Pancreas (tissue), 10 donors: ENCODE measurements at regions not wholly inside any gene's neighbourhood (a gene's known extent, or its start where the extent isn't known, plus 50 kb on each side); places are given as distances from the start of the nearest gene placed in this dataset.
A peak's percentile ranks its signal among the peaks of the same experiment; 100 is the strongest.

Experiments used
- ATAC-seq, 4 donors: fragments of 200-7000 bp; cut with Tn5 transposase; one replicate each; pipeline versions ENCODE4 v1.8.0 to v1.9.1; 2020; ENCODE audit warnings: mild to moderate bottlenecking in 4 of 4, moderate library complexity in 4 of 4
- DNase-seq, 6 donors: peaks; one replicate each; pipeline ENCODE4 v3.0.0-alpha.2; 2020
- FAIRE-seq: peaks from 2 replicates; lab custom pipeline; 2012; peaks lifted over from hg19 to GRCh38; lab: Jason Lieb, UNC
- H3K27ac ChIP-seq, 4 donors: fragments of 200-600 bp; sonication (generic); 1 replicate in 3 of 4; 2 replicates in 1 of 4; pipeline versions ENCODE4 v1.5.0 to v1.8.0; 2020
- H3K27me3 ChIP-seq, 4 donors: fragments of 200-600 bp; one replicate each; pipeline ENCODE4 v1.8.0; 2021
- H3K36me3 ChIP-seq, 3 donors: fragments of 200-600 bp; sonication (generic) in 1 of 3; one replicate each; pipeline versions ENCODE4 v1.5.0 to v1.8.0; 2020 to 2021
- H3K4me1 ChIP-seq, 3 donors: fragments of 200-600 bp; one replicate each; pipeline ENCODE4 v1.8.0; 2021
- H3K4me3 ChIP-seq, 4 donors: fragments of 200-600 bp; sonication (generic) in 2 of 4; one replicate each; pipeline versions ENCODE4 v1.5.0 to v1.8.0; 2020 to 2021
- H3K9me3 ChIP-seq, 4 donors: fragments of 200-600 bp; one replicate each; pipeline ENCODE4 v1.8.0; 2021
- CTCF ChIP-seq, 4 donors: fragments of 200-600 bp; sonication (generic) in 3 of 4; IDR thresholded peaks; one replicate each; pipeline versions ENCODE4 v1.5.0 to v1.8.0; 2021; ENCODE audit warnings: antibody characterized with exemption in 4 of 4
- WGBS, 2 donors: extraction: QIAGEN DNeasy Blood & Tissue Kit; methylation state at CpG; one replicate each; pipeline ENCODE4 v1.1.7; 2013; 5-methylcytosine and 5-hydroxymethylcytosine counted together
- intact Hi-C, 3 donors: fragments of 100-400 bp; cut with DNase I; formaldehyde crosslinking; loops; one replicate each; pipeline versions ENCODE4 v1.11.1 to v1.14.2; 2022
- donor health status: healthy with polysubstance abuse.
- donor health status: DM: no; HTN: no; CAD: no; lungs with moderate emphysema.
- donor health status: DM: no; HTN: no; CAD: no.
- donor health status: control.
- donor health status: control.
- donor health status: Bipolar disorder and iron deficiency.
- donor health status: DM: yes; HTN: yes; CAD: no.
- donor health status: DM: no; HTN: no; CAD: no.
- donor health status: DM: no; HTN: no; CAD: no.
- donor health status: DM: yes; HTN: yes; CAD: no.

- Histone ChIP-seq H3K9me3 (no peaks in the 10 kb centered on the region), H3K27ac (no peak overlapping the region), H3K27me3 (no peaks in the 10 kb centered on the region), H3K4me1 (no peaks in the 10 kb centered on the region), H3K36me3 (no peaks in the 10 kb centered on the region), H3K4me3 (no peak overlapping the region)
- DNase-seq (no peak), FAIRE-seq (no peak), ATAC-seq (peak in 1 of 4 donors; percentile 47)
- 76 to 79% methylated on average over 7 of the region's 7 CpGs for WGBS, 2 donors
- intact Hi-C loops, result no loop called here
- TF ChIP-seq CTCF (IDR thresholded peaks at IDR 0.05), result no peak
Observed at GRCh38 chr15:26103002-26103404, 239.9 kb upstream of the ATP10A start.

GRCh38 chr15:26102365-26102764 is 239.2 kb upstream of the ATP10A start:
- no peak for TF ChIP-seq CTCF (IDR thresholded peaks at IDR 0.05)
- 85 to 90% methylated on average over 4 of the region's 4 CpGs for WGBS, 2 donors
- no peak overlapping the region for H3K4me3 ChIP-seq
- intact Hi-C loops, result no loop called here
- ATAC-seq (no peak), DNase-seq (no peak), FAIRE-seq (no peak)
- no peaks in the 10 kb centered on the region for H3K4me1 ChIP-seq
- no peaks in the 10 kb centered on the region for H3K9me3 ChIP-seq
- H3K36me3 ChIP-seq, result no peaks in the 10 kb centered on the region
- H3K27me3 ChIP-seq, result no peaks in the 10 kb centered on the region
- no peak overlapping the region for H3K27ac ChIP-seq

GRCh38 chr15:26101443-26101842 is 238.3 kb upstream of the ATP10A start:
- FAIRE-seq (no peak), DNase-seq (no peak), ATAC-seq (no peak)
- Histone ChIP-seq H3K4me3 (no peak overlapping the region), H3K9me3 (no peaks in the 10 kb centered on the region), H3K27me3 (no peaks in the 10 kb centered on the region), H3K36me3 (no peaks in the 10 kb centered on the region), H3K27ac (no peak overlapping the region), H3K4me1 (no peaks in the 10 kb centered on the region)
- no peak for TF ChIP-seq CTCF (IDR thresholded peaks at IDR 0.05)
- WGBS, 2 donors, result 90 to 98% methylated on average over 3 of the region's 3 CpGs
- intact Hi-C loops, result no loop called here

- FAIRE-seq, result no peak
- intact Hi-C loops, result no loop called here
- no peak for DNase-seq
- Histone ChIP-seq H3K4me1 (no peaks in the 10 kb centered on the region), H3K9me3 (no peaks in the 10 kb centered on the region), H3K36me3 (no peaks in the 10 kb centered on the region), H3K4me3 (no peak overlapping the region), H3K27ac (no peak overlapping the region), H3K27me3 (no peaks in the 10 kb centered on the region)
- no peak for TF ChIP-seq CTCF (IDR thresholded peaks at IDR 0.05)
- no peak for ATAC-seq
- 27 to 31% methylated on average over 3 of the region's 3 CpGs for WGBS, 2 donors
Observed at GRCh38 chr15:26098801-26099200, 235.7 kb upstream of the ATP10A start.

GRCh38 chr15:26097216-26097615 is 234.1 kb upstream of the ATP10A start:
- FAIRE-seq (no peak), DNase-seq (no peak), ATAC-seq (no peak)
- Histone ChIP-seq H3K36me3 (no peaks in the 10 kb centered on the region), H3K27ac (no peak overlapping the region), H3K4me1 (no peaks in the 10 kb centered on the region), H3K4me3 (no peak overlapping the region), H3K27me3 (no peaks in the 10 kb centered on the region), H3K9me3 (no peaks in the 10 kb centered on the region)
- no peak for TF ChIP-seq CTCF (IDR thresholded peaks at IDR 0.05)
- intact Hi-C loops, result no loop called here
- 86 to 87% methylated on average over 6 of the region's 6 CpGs for WGBS, 2 donors
